ENCODE measurements at regions not wholly inside any gene's neighbourhood (a gene's known extent, or its start where the extent isn't known, plus 50 kb on each side); places are given as distances from the start of the nearest gene placed in this dataset.

GRCh38 chr7:35446091-35446490, 192.2 kb upstream of the TBX20 start:
- Histone ChIP-seq H4K5ac (ENCODE audit: low read depth, low read length) (no peak overlapping the region), H3K4me2 (ENCODE audit: low read depth, low read length) (no peak overlapping the region), H3K79me1 (ENCODE audit: low read depth in 1 of 2, low read length in 2 of 2) (no peaks in the 10 kb centered on the region), H3K4ac (ENCODE audit: low read depth, low read length) (no peak overlapping the region), H3K9me3 (ENCODE audit: control insufficient read depth, insufficient read depth, low read length) (no peaks in the 10 kb centered on the region), H3K4me3 (ENCODE audit: insufficient read depth, low read depth, low read length) (no peak overlapping the region), H2BK20ac (ENCODE audit: low read depth, low read length) (no peak overlapping the region), H3K56ac (ENCODE audit: extremely low read depth, insufficient read depth, low read length) (no peak overlapping the region), H2AK5ac (ENCODE audit: low read depth, low read length) (no peak overlapping the region), H4K8ac (ENCODE audit: low read depth in 2 of 2, low read length in 2 of 2) (no peak overlapping the region), H2BK15ac (ENCODE audit: low read depth, low read length) (no peak overlapping the region), H2AK9ac (replicated peaks; ENCODE audit: low read depth, low read length, poor library complexity) (no peak overlapping the region), H3K36me3 (ENCODE audit: control insufficient read depth, insufficient read depth, low read length) (no peaks in the 10 kb centered on the region), H3K9me1 (ENCODE audit: insufficient read depth, low read length) (no peaks in the 10 kb centered on the region), H3K9ac (ENCODE audit: low read depth, low read length) (no peak overlapping the region), H4K91ac (ENCODE audit: insufficient read depth, low read depth, low read length) (no peak overlapping the region), H3K23ac (ENCODE audit: low read depth, low read length) (no peak overlapping the region), H3K4me1 (ENCODE audit: control insufficient read depth, insufficient read depth, low read length) (no peaks in the 10 kb centered on the region), H2BK5ac (ENCODE audit: low read depth, low read length, poor library complexity, severe bottlenecking) (no peak overlapping the region), H2BK120ac (ENCODE audit: low read depth, low read length) (no peak overlapping the region), H3K14ac (replicated peaks; ENCODE audit: low read depth, low read length) (no peak overlapping the region), H3K18ac (ENCODE audit: low read depth, low read length) (no peak overlapping the region), H4K20me1 (ENCODE audit: insufficient read depth, low read length) (no peaks in the 10 kb centered on the region), H3K27me3 (ENCODE audit: control insufficient read depth, insufficient read depth, low read length) (no peaks in the 10 kb centered on the region), H3K27ac (ENCODE audit: insufficient read depth, low read length) (no peak overlapping the region), H2AFZ (replicated peaks; ENCODE audit: low read length, poor library complexity) (no peak overlapping the region)
- dilution Hi-C loops (cut with HindIII; ENCODE audit: low sequenced_read_pairs, unreplicated experiment) (no loop called here), in situ Hi-C loops (cut with MboI; ENCODE audit: low sequenced_read_pairs) (no loop called here), intact Hi-C loops (cut with micrococcal nuclease) (no loop called here)
- ATAC-seq (ENCODE audit: low read depth): no peak
- POLR2A ChIA-PET (ENCODE audit: unreplicated experiment): no interaction called here
- no TSS peak for BruUV-seq (replicated peaks)
- no peak for DNase-seq
- WGBS, 2 experiments (ENCODE audit: extremely low coverage in 2 of 2, insufficient read length in 1 of 2): 33% methylated on average over 1 of the region's 6 CpGs; no CpG with 5 or more reads in 1 of the 2 experiments
- CTCF ChIA-PET: no interaction called here
- TF ChIP-seq SMC3 (IDR thresholded peaks at IDR 0.05; ENCODE audit: low read depth, low read length): no peak
- no peak for TF ChIP-seq POLR2A (IDR thresholded peaks at IDR 0.05; ENCODE audit: low read depth, low read length)
- no peak for TF ChIP-seq MAZ (IDR thresholded peaks at IDR 0.05; ENCODE audit: borderline replicate concordance, low read depth, low read length)
- no peak for TF ChIP-seq CHD1 (IDR thresholded peaks at IDR 0.05; ENCODE audit: low read depth, low read length)
- TF ChIP-seq CTCF (conservative IDR thresholded peaks at IDR 0.05; ENCODE audit: low read depth, low read length): no peak
- no peak for TF ChIP-seq MXI1 (IDR thresholded peaks at IDR 0.05; ENCODE audit: borderline replicate concordance, low read depth, low read length)
- no peak for TF ChIP-seq BHLHE40 (IDR thresholded peaks at IDR 0.05; ENCODE audit: low read depth, low read length)
- no peak for TF ChIP-seq RCOR1 (IDR thresholded peaks at IDR 0.05; ENCODE audit: insufficient replicate concordance, low read length)
- TF ChIP-seq RFX5 (IDR thresholded peaks at IDR 0.05; ENCODE audit: low read depth, low read length): no peak
- TF ChIP-seq CEBPB (IDR thresholded peaks at IDR 0.05; ENCODE audit: low read depth, low read length): no peak
- no peak for TF ChIP-seq ELK1 (IDR thresholded peaks at IDR 0.05; ENCODE audit: borderline replicate concordance, low read depth, low read length)
- no peak for TF ChIP-seq USF2 (IDR thresholded peaks at IDR 0.05; ENCODE audit: low read depth, low read length)
- TF ChIP-seq RAD21 (IDR thresholded peaks at IDR 0.05; ENCODE audit: low read length): no peak
- no peak for TF ChIP-seq NFE2L2 (IDR thresholded peaks at IDR 0.05; ENCODE audit: low read depth, low read length)
- TF ChIP-seq FOS (IDR thresholded peaks at IDR 0.05; ENCODE audit: low read depth, low read length): no peak
- no peak for TF ChIP-seq MAFK (IDR thresholded peaks at IDR 0.05; ENCODE audit: low read depth, low read length)

Measured in IMR-90 (cell line).